Ishikawa (cell line): ENCODE measurements at regions not wholly inside any gene's neighbourhood (a gene's known extent, or its start where the extent isn't known, plus 50 kb on each side); places are given as distances from the start of the nearest gene placed in this dataset.

Experiments used
- CEBPB ChIP-seq: IDR thresholded peaks from 2 replicates; pipeline ENCODE4 v1.6.1; 2012
- CREB1 ChIP-seq: IDR thresholded peaks from 2 replicates; pipeline ENCODE4 v1.6.1; 2012; ENCODE audit warnings: low read depth
- EGR1 ChIP-seq: IDR thresholded peaks from 2 replicates; pipeline ENCODE4 v1.6.1; 2012
- EP300 ChIP-seq: IDR thresholded peaks from 2 replicates; pipeline ENCODE4 v1.6.1; 2012; ENCODE audit warnings: borderline replicate concordance
- FOXM1 ChIP-seq: IDR thresholded peaks from 2 replicates; pipeline ENCODE4 v1.6.1; 2012; ENCODE audit warnings: low read depth, borderline replicate concordance
- NFIC ChIP-seq: IDR thresholded peaks from 2 replicates; pipeline ENCODE4 v1.6.1; 2012
- RAD21 ChIP-seq: IDR thresholded peaks from 2 replicates; pipeline ENCODE4 v1.6.1; 2012; ENCODE audit warnings: low read depth
- TAF1 ChIP-seq: IDR thresholded peaks from 2 replicates; pipeline ENCODE4 v1.6.1; 2012; ENCODE audit warnings: low read depth, mild to moderate bottlenecking
- TCF12 ChIP-seq: IDR thresholded peaks from 2 replicates; pipeline ENCODE4 v1.6.1; 2012; ENCODE audit warnings: low read depth
- TEAD4 ChIP-seq: IDR thresholded peaks from 2 replicates; pipeline ENCODE4 v1.6.1; 2012
- YY1 ChIP-seq: IDR thresholded peaks from 2 replicates; pipeline ENCODE4 v1.6.1; 2012; ENCODE audit warnings: low read depth
- ZBTB7A ChIP-seq: IDR thresholded peaks from 2 replicates; pipeline ENCODE4 v1.6.1; 2012; ENCODE audit warnings: low read depth
- TF ChIP-seq, protein P1 (sequence below): IDR thresholded peaks from 2 replicates; pipeline ENCODE4 v1.6.1; 2012; ENCODE audit warnings: low read depth, mild to moderate bottlenecking
- TF ChIP-seq, protein P2 (sequence below): IDR thresholded peaks from 2 replicates; pipeline ENCODE4 v1.6.1; 2012
- TF ChIP-seq, protein P3 (sequence below): IDR thresholded peaks from 2 replicates; pipeline ENCODE4 v1.6.1; 2012

DNA sequence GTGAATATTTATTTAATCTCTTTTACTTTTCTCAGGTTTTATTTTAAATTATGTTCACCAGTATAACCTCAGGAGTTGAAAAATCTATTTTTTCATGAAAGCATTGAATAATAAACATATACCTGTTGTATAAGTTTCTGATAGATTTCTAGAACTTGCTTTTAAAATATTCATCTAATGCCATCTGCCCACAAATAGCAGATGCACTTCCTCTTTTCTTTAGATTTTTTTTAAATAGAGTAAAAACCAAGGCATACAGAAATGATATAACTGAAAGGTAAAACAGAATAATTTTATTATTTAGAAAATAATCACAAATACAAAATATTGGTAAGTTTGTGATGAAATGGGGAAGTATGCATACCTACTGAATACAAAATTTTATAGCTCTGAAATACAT is 130.7 kb upstream of the PRMT6 start:
- no peak for TF ChIP-seq EGR1
- no peak for TF ChIP-seq NFIC
- no peak for TF ChIP-seq TAF1
- no peak for TF ChIP-seq CREB1
- no peak for TF ChIP-seq CEBPB
- no peak for TF ChIP-seq FOXM1
- no peak for TF ChIP-seq ZBTB7A
- TF ChIP-seq, protein P1, sequence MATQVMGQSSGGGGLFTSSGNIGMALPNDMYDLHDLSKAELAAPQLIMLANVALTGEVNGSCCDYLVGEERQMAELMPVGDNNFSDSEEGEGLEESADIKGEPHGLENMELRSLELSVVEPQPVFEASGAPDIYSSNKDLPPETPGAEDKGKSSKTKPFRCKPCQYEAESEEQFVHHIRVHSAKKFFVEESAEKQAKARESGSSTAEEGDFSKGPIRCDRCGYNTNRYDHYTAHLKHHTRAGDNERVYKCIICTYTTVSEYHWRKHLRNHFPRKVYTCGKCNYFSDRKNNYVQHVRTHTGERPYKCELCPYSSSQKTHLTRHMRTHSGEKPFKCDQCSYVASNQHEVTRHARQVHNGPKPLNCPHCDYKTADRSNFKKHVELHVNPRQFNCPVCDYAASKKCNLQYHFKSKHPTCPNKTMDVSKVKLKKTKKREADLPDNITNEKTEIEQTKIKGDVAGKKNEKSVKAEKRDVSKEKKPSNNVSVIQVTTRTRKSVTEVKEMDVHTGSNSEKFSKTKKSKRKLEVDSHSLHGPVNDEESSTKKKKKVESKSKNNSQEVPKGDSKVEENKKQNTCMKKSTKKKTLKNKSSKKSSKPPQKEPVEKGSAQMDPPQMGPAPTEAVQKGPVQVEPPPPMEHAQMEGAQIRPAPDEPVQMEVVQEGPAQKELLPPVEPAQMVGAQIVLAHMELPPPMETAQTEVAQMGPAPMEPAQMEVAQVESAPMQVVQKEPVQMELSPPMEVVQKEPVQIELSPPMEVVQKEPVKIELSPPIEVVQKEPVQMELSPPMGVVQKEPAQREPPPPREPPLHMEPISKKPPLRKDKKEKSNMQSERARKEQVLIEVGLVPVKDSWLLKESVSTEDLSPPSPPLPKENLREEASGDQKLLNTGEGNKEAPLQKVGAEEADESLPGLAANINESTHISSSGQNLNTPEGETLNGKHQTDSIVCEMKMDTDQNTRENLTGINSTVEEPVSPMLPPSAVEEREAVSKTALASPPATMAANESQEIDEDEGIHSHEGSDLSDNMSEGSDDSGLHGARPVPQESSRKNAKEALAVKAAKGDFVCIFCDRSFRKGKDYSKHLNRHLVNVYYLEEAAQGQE: no peak

DNA sequence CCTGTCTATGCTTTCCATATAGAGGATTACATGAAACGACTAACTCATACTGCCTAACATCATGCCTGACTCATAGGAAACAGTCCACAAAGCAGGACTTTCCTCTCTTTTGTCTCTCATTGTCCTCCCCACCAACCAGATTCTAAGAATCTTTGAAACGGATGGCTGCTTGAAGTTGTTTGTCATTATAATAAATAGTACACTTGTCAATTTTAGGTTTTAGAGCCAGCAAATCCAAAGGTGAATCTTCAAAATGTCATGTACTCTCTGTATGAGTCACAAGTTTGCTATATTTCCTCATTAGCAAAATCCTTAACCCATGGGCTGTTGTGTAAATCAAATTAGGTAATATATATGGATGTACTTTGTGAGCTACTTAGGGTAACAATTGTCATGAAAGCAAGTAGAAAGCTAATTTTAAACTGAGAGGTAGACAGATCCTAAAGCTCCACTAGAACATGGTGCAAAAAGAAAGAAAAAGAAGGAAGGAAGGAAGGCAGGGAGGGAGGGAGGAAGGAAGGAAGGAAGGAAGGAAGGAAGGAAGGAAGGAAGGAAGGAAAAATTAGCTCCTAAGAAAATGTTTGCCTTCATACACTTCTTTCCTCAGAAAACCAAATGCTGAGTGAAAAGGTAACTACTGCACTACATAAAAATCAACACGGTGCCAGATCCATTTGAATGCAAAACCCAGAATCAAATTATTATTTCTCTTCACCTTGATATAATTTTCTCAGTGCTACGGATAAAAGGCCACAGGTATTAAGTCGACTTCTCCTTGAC is 129.5 kb upstream of the PRMT6 start:
- no peak for TF ChIP-seq CEBPB
- no peak for TF ChIP-seq RAD21
- TF ChIP-seq ZBTB7A: no peak
- no peak for TF ChIP-seq TEAD4
- TF ChIP-seq, protein P2, sequence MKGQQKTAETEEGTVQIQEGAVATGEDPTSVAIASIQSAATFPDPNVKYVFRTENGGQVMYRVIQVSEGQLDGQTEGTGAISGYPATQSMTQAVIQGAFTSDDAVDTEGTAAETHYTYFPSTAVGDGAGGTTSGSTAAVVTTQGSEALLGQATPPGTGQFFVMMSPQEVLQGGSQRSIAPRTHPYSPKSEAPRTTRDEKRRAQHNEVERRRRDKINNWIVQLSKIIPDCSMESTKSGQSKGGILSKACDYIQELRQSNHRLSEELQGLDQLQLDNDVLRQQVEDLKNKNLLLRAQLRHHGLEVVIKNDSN: no peak
- TF ChIP-seq YY1: no peak
- TF ChIP-seq EP300: no peak

DNA sequence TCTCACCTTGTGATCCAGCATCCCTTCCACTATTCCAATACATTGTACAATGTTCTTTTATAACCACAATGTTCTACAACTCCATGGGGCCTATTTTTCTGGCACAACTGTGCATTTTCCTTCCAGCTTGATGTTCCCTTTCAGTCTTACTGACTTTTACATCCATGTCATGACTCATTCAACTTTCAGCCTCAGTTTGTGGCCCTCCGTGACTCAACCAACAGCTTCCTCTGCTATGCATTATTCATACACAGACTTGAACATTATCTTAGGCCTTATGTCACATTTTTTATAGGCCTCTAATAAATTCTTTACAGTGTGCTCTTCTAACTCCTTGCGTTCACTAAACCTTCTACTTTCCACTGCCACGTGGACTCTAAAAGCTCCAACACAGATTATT is 119.4 kb upstream of the PRMT6 start:
- TF ChIP-seq FOXM1 (no peak), EP300 (no peak), TAF1 (no peak), YY1 (no peak), TCF12 (no peak), TEAD4 (no peak)

DNA sequence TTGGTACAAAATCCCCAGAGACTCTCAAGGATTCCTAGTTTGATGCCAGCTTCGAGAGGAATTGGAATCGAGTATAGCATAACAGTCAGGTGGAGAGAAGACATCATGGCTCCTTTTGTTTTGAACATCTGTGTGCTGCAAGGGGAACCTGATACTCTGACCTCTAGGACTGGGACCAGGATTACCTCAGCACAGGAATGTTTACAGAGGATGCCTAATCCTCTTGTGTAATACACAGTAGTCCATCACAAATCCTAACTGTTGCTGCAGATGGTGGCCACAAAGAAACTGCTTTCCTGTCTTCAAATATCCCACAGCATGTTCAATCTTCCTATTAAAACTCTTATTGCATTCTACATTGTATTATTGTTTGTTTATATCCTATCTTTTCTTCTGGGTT is 111.8 kb upstream of the PRMT6 start:
- TF ChIP-seq TEAD4: no peak
- TF ChIP-seq TAF1: no peak
- TF ChIP-seq, protein P3, sequence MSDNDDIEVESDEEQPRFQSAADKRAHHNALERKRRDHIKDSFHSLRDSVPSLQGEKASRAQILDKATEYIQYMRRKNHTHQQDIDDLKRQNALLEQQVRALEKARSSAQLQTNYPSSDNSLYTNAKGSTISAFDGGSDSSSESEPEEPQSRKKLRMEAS: no peak
- TF ChIP-seq RAD21: no peak

DNA sequence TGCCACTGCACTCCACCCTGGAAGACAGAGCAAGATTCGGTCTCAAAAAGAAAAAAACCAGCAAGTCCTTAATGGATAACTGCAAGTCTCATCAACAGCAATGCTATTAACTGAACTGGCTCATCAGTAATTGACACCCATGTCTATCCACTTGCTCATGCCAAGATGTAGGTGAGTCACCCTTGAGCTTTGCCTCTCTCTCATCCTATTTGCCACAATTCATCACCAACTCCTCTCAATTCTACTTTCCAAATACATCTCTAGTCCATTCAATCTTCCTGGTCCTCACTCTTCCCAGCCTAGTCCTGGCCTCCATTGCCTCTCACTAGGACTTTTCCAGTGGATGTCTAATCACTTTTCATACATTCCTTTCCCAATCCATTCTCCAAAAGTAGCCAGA is 103.7 kb upstream of the PRMT6 start:
- TF ChIP-seq FOXM1 (no peak), ZBTB7A (no peak), CEBPB (no peak), EGR1 (no peak), TAF1 (no peak), TCF12 (no peak), TEAD4 (no peak)
- TF ChIP-seq, protein P3: no peak

DNA sequence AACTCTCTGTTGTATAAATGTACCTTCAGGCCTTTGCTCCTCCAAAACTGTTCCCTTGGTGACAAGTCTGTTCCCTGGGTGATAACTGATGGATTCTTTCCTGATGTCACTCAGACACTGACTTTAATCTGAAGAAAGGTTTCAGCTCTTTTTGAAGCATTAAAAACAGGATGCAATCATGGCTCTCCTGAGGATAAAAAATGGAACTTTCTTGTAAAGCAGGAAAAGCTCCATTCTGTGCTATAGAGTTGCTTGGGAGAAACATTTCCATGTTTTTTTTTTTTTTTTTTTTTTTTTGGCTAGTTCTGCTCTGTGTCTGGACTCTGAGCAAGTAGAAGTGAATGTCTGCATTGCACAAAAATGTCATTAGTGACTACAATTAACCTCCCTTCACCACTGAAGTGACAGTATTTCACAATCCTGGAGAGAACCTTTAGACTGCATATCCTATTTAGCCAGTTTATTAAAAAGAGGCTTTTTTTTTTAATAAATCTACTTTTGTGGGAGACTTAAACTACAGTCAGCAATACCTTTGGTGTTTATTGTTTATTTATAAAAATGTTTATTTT is 101.7 kb upstream of the PRMT6 start:
- TF ChIP-seq RAD21 (no peak), CEBPB (0 out of 2 replicates have a peak, but pooled peaks have one; percentile 16), TAF1 (no peak)

DNA sequence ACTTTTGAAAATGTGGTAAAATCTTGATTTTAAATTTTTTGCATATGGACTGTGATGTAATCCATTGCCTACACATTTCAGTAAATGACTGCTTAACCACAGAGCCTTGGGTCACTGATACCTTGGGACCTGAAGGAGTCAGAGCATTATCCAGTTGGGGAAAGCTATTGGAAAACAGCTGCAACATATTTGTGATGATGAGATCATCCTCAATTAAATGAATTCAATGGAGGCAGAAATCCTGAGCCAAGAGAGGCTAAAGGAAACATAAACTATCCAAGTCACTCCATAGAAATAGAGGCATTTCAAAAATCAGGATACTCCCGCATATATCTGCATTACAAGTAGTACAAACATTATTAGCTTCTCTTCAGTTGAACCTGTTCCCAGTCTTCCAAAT is 99.8 kb upstream of the PRMT6 start:
- TF ChIP-seq EGR1 (no peak), FOXM1 (no peak), TAF1 (no peak), TEAD4 (no peak)
- TF ChIP-seq, protein P1: no peak
